A549 (cell line): ENCODE measurements at regions not wholly inside any gene's neighbourhood (a gene's known extent, or its start where the extent isn't known, plus 50 kb on each side); places are given as distances from the start of the nearest gene placed in this dataset.
"Not testable (repeated sequence)": the region's sequence is repeated elsewhere in the genome, so short reads cannot be mapped to it uniquely, and the experiment has no call there.

Experiments used
- BHLHE40 ChIP-seq: IDR thresholded peaks from 2 replicates; pipeline ENCODE4 v1.6.1; 2012; ENCODE audit warnings: low read depth, low read length, inconsistent platforms
- CBX2 ChIP-seq: fragments of 200-600 bp; sonication (generic); IDR thresholded peaks from 2 replicates; pipeline ENCODE4 v1.6.1; 2016; ENCODE audit warnings: low read depth, mild to moderate bottlenecking, borderline replicate concordance
- CEBPB ChIP-seq, 2 experiments: fragments of >200 bp in 1 of 2; sonication (Bioruptor Twin) in 1 of 2; formaldehyde crosslinking in 1 of 2; IDR thresholded peaks; 2 replicates each; pipeline ENCODE4 v1.6.1; 2012 to 2016
- CTCF ChIP-seq: fragments of >200 bp; sonication (Bioruptor Twin); formaldehyde crosslinking; IDR thresholded peaks from 3 replicates; pipeline ENCODE4 v1.5.1; 2016
- ELK1 ChIP-seq: fragments of 150-350 bp; IDR thresholded peaks from 2 replicates; pipeline ENCODE4 v1.6.1; 2014; ENCODE audit warnings: low read depth, mild to moderate bottlenecking, low read length
- MYC ChIP-seq: IDR thresholded peaks from 2 replicates; pipeline ENCODE4 v1.6.1; 2012; ENCODE audit warnings: mild to moderate bottlenecking, inconsistent platforms, low read length, improper control_type of control experiment, borderline replicate concordance
- REST ChIP-seq: fragments of 200-600 bp; sonication (generic); IDR thresholded peaks from 2 replicates; pipeline ENCODE4 v1.6.1; 2016; ENCODE audit warnings: antibody characterized with exemption, mild to moderate bottlenecking, moderate library complexity
- SMC3 ChIP-seq: fragments of >200 bp; sonication (Bioruptor Twin); formaldehyde crosslinking; IDR thresholded peaks from 3 replicates; pipeline ENCODE4 v1.6.1; 2018; ENCODE audit warnings: inconsistent platforms

- not testable (repeated sequence) for TF ChIP-seq REST; CBX2; CTCF; SMC3; ELK1; CEBPB (IDR thresholded peaks at IDR 0.05); MYC; BHLHE40
Measured at GRCh38 chr10:47710443-47710842, 52.9 kb downstream of the SYT15B start.
